Stimulated activated naive CD8-positive, alpha-beta T cell treated with anti-CD3 and anti-CD28 coated beads, Interleukin-15, Interleukin-2, amounts not matched to agents 100 U/mL and 50 U/mL, for 24 hours (primary cell): ENCODE measurements at regions not wholly inside any gene's neighbourhood (a gene's known extent, or its start where the extent isn't known, plus 50 kb on each side); places are given as distances from the start of the nearest gene placed in this dataset.
"Not testable (repeated sequence)": the region's sequence is repeated elsewhere in the genome, so short reads cannot be mapped to it uniquely, and the experiment has no call there.

Experiments
- ATAC-seq: fragments of 150-1000 bp; cut with Tn5 transposase; one replicate; pipeline ENCODE4 v1.10.0; 2021
- DNase-seq: peaks from one replicate; pipeline ENCODE4 v3.0.0; 2021

DNA sequence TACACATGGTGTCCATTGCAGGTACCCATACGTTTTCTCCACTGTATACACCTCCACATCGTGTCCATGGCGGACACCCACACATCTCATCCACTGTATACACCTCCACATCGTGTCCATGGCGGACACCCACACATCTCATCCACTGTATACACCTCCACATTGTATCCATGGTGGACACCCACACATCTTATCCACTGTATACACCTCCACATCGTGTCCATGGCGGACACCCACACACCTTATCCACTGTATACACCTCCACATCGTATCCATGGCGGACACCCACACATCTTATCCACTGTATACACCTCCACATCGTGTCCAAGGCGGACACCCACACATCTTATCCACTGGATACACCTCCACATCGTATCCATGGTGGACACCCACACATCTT is 50.4 kb upstream of the TTC34 start:
- ATAC-seq, DNase-seq: not testable (repeated sequence)

- no peak for DNase-seq
- no peak for ATAC-seq
Observed at GRCh38 chr1:2853711-2854110, 52.2 kb upstream of the TTC34 start.

DNA sequence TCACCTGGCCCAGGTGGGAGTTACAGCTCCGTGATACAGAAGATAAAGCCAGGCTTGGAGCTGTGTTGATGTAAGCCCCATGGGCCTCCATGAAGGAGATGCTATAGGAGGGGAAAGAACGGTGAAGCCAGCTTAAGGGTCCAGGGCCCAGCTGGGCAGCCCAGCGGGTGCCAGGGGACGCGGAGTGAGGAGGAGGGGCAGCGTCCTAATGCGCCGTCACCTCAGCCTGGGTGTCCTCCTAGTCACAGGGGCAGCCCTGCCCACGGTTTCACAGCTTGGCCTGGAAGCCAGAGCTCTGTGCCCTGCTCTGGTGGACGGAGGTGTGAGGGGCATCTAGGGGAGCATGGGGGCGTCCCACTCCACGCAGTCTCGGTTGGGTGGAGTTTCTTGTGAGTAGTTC is 52.7 kb upstream of the TTC34 start:
- ATAC-seq = no peak
- DNase-seq = no peak

GRCh38 chr1:2854611-2855010 is 53.1 kb upstream of the TTC34 start:
- DNase-seq = no peak
- ATAC-seq = no peak

- ATAC-seq (no peak), DNase-seq (no peak)
Observed at GRCh38 chr1:2855206-2856065, 53.9 kb upstream of the TTC34 start.

- DNase-seq = no peak
Observed at GRCh38 chr1:2856066-2856390, 54.5 kb upstream of the TTC34 start.

DNA sequence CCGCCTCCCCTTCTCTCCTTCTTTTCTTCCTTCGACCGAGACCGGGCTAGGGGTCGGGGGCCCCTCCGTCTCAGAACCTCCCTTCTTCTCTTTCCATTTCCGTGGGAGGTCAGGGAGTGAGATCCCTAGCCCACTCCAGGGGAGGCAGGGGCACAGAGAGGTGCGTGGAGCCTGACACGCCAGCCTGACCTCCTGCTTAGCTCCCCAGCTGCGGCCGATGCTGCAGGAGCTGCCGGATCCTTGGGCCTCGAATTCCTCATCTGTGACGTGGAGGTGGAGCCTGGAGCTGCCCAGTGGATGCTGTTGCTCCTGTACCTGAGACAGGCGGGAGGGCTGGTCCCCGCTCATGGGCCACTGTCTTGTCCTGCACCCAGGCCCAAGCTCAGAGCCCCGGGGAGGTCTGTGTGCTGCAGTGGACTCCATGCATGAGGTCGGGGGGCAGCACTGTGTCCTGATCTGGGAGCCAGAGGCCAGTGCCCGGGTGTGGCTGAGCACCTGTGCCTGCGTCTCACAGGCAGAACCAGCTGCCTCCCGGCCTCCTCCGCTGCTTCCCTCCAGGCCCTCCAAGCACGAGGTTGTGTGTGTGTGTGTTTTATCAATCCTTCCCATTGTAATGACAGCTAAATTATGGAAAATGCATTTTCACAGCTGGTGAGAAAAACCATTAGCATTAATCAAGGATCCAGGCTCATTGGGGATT is 55.3 kb upstream of the TTC34 start:
- ATAC-seq = no peak
- no peak for DNase-seq

More at GRCh38 chr1:2856066-2856390, 54.5 kb upstream of the TTC34 start:
- ATAC-seq = no peak

GRCh38 chr1:2857521-2857920 is 56.0 kb upstream of the TTC34 start:
- ATAC-seq = no peak
- DNase-seq = no peak

DNA sequence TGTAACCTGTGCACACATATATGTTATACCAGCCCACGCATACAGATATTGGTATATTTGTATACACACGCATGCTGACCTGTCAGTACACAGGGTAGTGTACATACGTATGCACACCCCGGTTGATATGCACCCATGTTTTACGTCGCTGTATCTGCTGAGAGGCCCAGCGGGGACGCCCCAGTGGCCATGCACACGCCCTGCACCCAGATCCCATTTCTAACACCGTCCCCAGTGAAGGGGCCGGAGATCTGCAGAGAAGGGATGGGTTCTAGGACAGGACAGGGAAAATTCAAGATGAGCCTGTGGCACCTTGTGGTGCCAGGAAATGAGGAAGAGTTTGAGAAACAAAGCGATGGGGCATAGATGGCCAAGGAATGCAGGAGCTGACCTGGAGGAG is 57.2 kb upstream of the TTC34 start:
- no peak for DNase-seq
- no peak for ATAC-seq

- ATAC-seq (no peak), DNase-seq (no peak)
Observed at GRCh38 chr1:2859219-2859880, 57.9 kb upstream of the TTC34 start.

- DNase-seq = no peak
- no peak for ATAC-seq
Observed at GRCh38 chr1:2859881-2860430, 58.5 kb upstream of the TTC34 start.

DNA sequence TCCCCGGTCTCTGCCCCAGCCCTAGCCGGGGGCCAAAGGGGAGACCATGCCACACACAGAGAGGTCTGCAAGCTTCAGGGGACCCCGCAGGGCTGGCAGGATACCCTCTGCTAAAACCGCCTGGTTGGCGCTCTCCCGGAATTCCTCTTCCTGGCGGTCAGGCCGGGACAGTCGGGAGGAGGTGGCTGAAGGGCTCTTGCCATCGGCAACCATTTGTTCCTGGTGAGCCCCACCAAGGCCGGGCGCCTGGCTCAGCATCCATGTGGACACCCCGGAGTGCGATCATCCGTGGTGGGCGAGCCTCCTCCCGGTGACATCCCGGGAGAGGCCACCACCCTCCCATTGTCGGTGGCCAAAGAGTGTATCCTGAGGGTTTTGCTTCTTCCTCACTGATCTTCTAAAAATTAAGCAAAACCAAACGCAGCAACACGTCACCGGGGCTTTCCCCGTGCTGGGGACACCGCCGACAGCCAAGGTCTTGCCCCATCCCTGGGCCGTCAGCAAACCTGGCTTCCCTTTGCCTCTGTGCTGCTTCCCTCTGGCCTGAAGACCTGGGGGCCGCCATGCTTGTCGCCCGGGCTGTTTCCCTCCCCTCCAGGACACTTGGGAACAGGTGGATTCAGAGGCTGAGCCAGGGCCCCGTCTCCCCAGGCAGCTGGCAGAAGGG is 59.1 kb upstream of the TTC34 start:
- ATAC-seq (no peak), DNase-seq (no peak)

- no peak for ATAC-seq
- no peak for DNase-seq
Observed at GRCh38 chr1:2861143-2861987, 59.9 kb upstream of the TTC34 start.

GRCh38 chr1:2861988-2862813 is 60.7 kb upstream of the TTC34 start:
- no peak for ATAC-seq
- no peak for DNase-seq

- DNase-seq = no peak
- ATAC-seq = no peak
Observed at GRCh38 chr1:2862814-2863647, 61.5 kb upstream of the TTC34 start.

DNA sequence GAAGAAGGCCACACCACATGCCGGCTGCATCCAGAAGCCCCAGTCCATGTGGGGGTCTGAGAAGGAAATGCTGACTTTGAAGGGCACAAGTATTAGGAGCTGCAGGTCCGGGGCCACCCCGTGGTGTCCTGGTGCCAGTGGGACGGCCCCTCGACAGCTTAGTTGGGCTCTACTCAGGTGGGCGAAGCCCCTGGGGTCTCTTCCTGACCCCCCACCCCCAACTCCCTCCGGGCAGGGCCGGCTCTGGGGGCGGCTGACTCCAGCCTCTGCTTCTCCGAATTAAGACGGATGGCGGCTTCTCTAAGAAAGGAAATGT is 62.1 kb upstream of the TTC34 start:
- DNase-seq (no peak), ATAC-seq (no peak)

DNA sequence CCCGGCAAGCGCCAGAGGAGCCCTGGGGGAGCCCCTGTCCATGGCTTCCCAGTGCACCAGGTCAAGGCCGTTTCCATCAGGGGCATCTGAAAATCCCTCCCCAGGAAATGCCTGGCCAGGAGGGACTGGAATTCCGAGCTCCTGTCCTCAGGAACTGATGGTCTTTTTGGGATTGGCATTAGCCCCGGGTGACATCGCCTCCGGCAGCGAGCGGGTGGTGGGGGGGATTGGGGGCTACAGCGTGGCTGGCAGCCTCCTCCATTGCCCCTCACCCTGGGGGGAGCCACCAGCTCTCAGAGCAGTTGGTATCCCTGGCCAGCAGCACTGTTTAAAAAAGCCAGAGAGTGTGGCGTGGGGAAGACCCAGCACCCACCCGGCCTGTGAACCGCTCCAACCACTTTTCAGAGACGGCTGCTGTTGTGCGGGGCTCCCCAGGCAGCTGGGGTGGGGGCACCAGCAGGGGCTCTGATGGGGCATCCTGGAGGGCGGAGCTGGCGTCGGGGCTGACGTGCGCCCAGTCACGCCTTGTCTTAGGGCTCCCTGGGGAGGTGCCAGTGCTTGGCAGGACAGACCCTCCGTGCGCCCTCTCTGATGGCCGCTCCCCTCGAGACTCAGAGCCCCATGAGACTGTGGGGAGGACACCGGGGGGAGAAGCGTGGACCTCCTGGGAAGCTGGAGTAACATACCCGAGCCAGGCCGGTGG is 62.9 kb upstream of the TTC34 start:
- DNase-seq = no peak
- no peak for ATAC-seq

GRCh38 chr1:2865000-2865399 is 63.5 kb upstream of the TTC34 start:
- ATAC-seq = no peak
- DNase-seq = no peak
